Caki2 (cell line): ENCODE measurements at regions not wholly inside any gene's neighbourhood (a gene's known extent, or its start where the extent isn't known, plus 50 kb on each side); places are given as distances from the start of the nearest gene placed in this dataset.

ENCODE experiments used
- DNase-seq: peaks from one replicate; pipeline ENCODE4 v3.0.0-alpha.2; 2015; ENCODE audit warnings: low read depth
- in situ Hi-C: cut with HindIII; loops from 2 replicates; pipeline ENCODE4 v1.10.0; 2016; ENCODE audit warnings: low sequenced_read_pairs, low pct_unique_long_range_greater_than_20kb, mixed read lengths

DNA sequence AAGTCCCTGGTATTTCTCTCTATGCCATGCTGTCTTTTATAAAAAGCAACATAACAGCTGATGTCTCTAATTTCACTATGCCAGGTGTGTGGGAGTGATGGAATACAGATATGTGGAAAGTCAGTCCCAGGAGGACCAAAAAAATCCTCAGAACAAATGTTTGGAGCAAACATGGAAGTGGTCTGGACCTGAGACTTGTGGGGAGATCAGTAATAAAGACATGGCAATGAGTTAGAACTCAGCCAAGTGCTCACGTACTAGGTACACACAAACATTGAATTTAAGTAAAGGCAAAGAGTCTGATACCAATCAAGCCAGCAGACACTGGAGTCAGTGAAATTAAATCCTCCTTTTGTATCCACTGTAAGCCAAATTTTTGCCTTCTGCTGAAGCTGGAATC lies 223.6 kb downstream of the ALG10B start:
- in situ Hi-C loops = no loop called here
- DNase-seq = no peak

DNA sequence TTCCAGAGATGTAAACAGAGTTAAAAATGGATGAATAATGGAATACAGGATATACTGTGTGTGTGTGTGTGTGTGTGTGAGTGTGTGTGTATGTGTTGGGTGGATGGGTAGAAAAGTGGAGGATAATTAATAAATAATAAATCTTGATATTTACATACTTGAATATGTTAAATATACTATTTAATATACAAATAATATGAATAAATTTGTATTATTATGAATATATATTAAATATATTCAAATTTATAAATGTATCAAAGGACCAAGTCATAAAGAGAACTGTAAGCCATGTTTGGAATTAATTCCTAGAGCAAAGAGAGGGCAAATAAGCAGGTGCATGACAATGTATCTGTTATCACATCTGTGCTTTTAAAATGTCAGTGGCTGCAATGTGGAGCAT lies 225.3 kb downstream of the ALG10B start:
- in situ Hi-C loops = no loop called here

DNA sequence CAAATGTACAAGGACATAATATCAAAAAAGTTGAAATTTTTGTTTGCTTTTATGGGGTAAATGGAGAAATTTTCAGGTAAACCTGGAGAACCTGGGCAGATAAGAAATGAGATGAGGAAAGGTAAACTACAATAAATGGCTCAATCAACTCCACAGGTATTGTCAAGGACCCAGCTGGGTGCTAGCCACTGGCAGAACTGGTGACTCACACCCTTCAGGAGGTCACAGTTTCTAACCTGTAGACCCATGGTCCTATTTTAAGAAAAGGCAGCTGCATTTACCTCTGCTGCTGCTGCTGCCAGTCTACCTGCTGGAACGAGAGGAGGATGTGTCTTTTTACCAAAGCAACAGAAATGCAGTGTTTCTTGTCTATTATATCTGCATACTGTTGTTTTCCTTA lies 226.6 kb downstream of the ALG10B start:
- DNase-seq = no peak
- in situ Hi-C loops = no loop called here

More for the DNA sequence above, 225.3 kb downstream of the ALG10B start:
- no peak for DNase-seq

DNA sequence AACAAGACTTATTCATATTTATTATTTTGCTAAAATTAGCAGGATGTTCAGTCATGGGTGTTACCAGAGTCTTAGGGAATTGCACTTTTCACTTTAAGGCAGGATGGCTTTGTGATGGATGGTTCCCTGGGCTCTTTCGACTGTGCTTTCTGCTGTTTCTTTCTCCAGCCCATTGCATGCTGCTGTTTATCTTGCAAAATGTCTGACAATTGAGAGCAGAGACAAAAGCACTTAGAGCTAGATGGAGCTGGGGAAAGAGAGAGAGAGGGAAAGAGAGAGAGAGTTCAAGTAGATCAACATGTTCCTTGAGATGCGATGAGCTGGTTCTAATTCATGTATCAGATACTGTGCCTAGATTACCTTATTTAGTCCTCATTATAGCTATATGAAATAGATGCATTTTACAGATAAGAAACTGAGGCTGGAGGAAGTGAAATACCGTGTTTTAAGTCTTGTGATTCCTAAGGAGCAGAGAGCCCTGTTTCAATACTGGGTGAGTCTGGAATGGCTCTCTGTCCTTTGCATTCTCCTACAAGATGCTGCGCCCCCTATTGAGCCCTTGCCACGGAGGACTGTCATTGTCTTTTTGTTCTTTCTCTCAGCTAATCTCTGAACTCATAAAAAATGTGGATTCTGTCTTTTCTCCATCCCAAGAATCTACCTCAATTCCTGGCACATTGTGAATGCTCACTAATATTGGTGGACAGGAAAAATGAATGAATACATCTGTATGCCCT lies 227.9 kb downstream of the ALG10B start:
- in situ Hi-C loops = no loop called here
- no peak for DNase-seq

DNA sequence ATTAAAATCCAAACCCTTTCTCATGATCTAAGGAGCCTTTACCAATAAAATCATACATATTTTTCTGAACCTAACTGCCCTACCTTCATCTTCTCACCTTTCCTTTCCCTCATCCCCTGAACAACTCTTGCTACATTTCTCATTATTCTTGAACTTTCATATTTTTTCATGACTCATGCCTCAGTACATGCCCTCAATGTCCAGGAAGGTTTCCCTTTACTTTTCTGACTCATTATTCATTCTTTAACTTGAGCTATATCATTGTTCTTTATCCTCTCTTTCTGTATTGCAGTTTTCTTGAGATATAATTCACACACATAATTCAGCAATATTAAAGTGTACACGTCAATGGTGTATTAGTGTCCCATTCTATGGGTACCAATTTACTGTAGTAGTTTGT lies 231.0 kb downstream of the ALG10B start:
- DNase-seq = no peak
- in situ Hi-C loops = no loop called here

DNA sequence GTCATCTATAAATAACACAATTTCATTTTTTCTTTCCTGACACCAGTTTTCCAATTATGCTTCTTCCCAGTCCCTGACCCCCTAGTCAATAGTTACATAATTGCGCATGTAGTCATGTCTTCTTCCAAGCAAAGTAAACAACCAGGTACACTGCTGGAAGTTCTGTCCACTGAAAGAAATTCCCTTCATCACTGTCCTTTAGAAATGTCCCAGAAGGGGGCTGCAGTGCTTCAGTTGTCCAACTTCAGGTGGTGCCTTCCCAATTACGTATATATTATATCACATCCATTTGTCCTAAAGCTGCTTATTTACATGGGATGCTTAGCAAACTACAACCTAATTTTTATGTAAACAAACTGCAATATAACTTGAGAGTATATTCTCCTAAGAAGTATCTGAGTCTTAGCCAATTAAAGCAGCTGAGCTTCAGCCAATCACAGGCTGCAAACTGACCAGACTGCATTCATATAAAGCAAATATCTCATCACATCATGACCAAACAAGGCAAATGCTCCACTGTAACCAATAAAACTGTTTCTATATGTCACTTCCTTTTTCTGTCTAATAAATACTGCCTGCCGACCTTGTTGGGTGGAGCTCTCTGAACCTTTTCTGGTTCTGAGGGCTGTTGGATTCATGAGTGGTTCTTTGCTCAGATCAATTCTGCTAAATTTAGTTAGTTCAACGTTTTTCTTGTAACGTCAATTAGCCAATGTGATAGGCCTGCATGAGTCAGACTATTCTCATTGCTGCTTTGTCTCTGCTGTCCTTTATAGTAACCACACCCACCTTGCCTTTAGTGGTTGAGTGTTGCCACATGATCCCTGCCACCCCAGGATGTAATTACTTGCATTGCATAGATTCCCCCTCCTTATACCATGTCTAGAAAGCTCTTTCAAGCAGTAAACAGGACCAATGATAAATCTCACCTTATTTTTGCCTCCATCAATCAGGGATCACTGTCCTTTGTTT lies 239.3 kb downstream of the ALG10B start:
- DNase-seq = no peak
- in situ Hi-C loops = no loop called here

DNA sequence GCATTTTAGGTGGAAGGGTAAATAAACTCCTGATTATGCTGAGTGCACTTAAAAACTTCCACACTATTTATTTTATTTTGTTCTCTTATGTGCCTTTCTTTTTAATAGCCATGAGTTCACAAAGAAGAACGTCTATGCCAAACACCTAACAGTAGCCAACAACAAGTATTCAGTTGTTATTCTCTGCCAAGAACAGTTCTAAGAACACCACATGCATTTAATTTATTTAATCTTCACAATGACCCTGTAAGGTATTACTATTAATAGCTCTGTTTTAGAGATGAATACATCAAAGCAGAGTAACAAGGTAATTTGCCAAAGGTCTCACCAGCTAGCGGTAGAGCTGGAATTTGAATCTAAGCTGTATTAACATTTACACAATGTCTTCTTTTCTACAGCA lies 240.1 kb downstream of the ALG10B start:
- DNase-seq = no peak

DNA sequence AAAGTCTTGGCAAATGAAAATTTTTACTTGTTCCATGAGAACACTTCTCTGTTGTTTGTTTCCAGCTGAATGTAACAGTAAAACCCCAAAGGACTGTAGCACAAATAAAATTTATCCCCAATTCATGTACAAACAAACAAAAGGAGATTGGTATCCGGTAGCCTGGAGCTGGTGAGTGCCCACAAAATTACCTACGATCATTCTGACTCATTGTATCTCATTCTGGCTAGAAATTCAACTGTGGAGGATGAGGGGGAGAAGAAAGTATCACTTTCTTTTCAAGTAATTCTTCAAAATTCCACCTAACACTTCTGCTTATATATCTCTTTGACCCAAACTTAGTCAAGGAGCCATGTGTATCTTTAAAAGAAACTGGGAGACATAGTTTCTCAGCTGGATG lies 268.5 kb downstream of the ALG10B start:
- no peak for DNase-seq
- in situ Hi-C loops = no loop called here

More for the DNA sequence above, 240.1 kb downstream of the ALG10B start:
- in situ Hi-C loops = no loop called here

DNA sequence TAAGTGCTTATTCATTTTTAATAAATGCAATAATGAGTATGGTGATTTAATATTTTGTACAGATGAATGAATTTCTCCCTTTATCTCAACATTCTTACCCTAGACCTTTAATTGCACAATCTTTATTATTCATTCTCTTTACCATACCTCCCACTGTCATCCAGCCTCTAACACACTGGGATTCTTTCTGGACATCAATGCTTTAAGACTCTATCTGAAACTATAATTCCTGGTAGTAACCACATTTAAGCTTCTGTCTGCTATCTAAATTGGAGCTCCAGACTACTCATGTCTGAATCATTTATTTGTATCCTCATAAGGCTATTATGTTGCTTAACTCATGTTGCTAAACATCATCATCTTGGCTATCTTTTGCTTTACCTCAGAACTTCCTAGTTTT lies 270.2 kb downstream of the ALG10B start:
- no peak for DNase-seq
- in situ Hi-C loops = no loop called here

DNA sequence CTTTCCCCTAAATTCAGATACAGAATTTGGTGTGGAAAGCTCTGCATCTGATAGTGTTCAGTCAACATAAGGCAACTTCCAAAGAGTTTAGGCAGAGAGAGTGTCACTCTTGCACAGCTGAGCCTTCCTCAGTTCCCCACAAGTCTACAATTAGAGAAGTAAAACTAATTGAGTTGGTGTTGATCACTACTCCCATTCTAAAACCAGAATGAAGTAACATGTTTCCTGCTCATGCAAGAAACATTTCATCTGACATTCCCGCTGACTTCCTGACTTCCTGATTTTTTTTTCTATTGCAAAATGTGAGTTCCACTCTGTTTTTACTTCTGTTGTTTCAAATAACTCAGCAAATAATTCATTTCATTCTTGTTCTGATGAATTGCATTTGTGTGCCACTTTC lies 271.0 kb downstream of the ALG10B start:
- in situ Hi-C loops = no loop called here

DNA sequence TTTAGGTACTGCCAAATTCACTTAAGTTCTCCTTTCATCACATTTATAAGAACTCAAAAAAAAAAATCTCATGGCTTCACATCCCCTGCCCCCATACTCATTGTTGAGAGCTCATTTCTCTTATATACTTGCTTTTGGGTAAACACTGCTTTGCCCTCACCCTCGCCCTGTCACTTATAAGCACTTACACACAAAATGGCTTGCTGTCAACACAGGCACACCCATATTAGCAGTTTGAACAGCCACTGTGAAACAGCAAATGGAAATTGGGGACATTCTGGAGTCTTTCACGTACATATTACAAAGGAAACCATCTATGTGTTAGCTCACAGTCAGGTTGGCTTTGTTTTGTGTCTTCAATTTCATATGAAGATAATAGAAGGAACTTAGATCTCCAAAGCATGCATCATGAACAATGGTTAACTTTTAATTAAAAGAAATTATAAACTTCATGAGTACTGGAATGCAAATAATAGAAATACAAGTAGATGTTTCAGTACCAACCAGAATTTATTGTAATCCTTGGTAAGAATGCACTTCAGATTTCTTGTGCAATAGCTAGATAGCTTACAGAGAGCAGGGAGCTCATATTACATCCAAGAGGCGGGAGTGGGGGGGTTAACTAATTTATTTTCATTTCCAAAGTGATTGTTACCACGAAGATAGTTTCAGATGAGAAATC lies 272.2 kb downstream of the ALG10B start:
- no peak for DNase-seq
- in situ Hi-C loops = no loop called here

More for the DNA sequence above, 271.0 kb downstream of the ALG10B start:
- DNase-seq = no peak

DNA sequence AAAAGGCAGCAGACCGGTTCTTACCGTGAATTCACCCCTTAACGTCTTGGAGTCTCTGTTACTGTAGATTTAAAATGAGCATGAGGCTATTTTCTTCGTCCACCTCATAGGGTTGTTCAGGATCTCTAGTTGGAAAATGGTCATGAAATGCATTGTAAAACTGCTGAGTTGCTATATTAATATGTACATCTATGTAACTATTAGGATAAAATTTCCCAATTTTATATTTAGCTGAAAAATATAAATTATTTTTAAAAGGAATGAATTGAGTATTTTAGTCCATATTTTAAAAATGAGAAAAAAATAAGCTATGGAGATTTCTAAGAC lies 272.7 kb downstream of the ALG10B start:
- no peak for DNase-seq
- in situ Hi-C loops = no loop called here

DNA sequence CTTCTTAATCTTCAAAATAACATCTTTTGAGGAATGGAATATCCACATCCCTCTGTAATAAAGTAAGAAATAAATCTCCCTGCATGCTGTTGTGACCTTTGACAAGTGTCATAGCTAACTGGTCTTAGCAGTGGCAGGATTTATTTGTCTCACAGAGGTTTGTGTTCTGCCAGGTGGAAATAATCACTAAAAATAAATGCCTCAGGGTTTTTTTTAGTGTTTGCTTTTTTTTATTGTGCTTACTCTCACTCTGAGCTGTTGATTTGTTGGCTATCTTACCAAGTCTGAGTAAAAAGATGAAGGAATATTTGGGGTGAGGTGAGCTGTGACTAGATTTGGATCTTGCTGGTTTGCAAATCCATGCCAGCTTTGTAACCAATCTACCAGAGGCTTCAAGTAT lies 285.4 kb downstream of the ALG10B start:
- no peak for DNase-seq
- in situ Hi-C loops = no loop called here
